GM18870 (cell line): ENCODE measurements at regions not wholly inside any gene's neighbourhood (a gene's known extent, or its start where the extent isn't known, plus 50 kb on each side); places are given as distances from the start of the nearest gene placed in this dataset.
A peak's percentile ranks its signal among the peaks of the same experiment; 100 is the strongest.
"Not testable (repeated sequence)": the region's sequence is repeated elsewhere in the genome, so short reads cannot be mapped to it uniquely, and the experiment has no call there.

Source experiments
- ATAC-seq: cut with Tn5 transposase; IDR thresholded peaks from one replicate; pipeline ENCODE4 v1.9.1; 2021; ENCODE audit warnings: moderate library complexity; ENCODE audit not compliant: unreplicated experiment

- ATAC-seq = no peak
Measured at GRCh38 chr20:48008850-48009515, 223.7 kb upstream of the SULF2 start.

GRCh38 chr20:48007351-48007750 lies 222.1 kb upstream of the SULF2 start:
- no peak for ATAC-seq

DNA sequence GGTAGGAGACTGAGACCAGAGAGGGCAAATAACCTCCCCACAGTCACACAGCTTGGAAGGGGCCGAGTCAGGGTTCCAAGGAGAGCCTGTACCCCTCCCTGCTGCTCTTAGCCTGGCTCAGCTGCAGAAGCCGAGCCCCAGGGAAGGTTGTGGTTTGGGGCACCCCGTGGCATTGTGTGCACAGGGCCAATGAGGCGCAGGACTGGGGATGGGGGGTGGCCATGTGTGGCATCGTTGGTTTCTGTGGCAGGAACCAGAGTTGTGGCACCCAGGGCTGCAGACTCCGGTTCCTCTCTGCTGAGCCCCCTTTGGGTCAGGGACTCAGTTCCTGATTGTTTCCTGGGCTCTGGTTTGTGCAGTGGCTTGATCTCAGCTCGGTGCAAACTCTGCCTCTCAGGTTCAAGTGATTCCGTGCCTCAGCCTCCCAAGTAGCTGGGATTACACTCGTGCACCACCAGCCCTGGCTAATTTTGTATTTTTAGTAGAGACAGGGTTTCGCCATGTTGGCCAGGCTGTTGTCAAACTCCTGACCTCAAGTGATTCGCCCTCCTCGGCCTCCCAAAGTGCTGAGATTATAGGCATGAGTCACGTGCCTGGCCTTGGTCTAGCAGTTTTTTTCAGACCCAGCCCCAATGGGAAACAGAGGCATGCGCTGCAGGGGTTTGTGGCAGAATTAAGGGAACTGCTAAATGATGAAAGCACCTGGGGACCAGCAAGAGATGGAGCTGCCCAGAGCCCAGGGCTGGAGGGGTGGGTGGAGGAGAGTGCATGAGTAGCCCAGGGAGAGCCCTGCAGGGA lies 221.0 kb upstream of the SULF2 start:
- ATAC-seq = no peak

GRCh38 chr20:48003021-48003420 lies 217.7 kb upstream of the SULF2 start:
- ATAC-seq = no peak

- ATAC-seq = peak; percentile 65
Measured at GRCh38 chr20:48002517-48002970, 217.3 kb upstream of the SULF2 start.

- no peak for ATAC-seq
Measured at GRCh38 chr20:47999166-47999565, 213.9 kb upstream of the SULF2 start.

DNA sequence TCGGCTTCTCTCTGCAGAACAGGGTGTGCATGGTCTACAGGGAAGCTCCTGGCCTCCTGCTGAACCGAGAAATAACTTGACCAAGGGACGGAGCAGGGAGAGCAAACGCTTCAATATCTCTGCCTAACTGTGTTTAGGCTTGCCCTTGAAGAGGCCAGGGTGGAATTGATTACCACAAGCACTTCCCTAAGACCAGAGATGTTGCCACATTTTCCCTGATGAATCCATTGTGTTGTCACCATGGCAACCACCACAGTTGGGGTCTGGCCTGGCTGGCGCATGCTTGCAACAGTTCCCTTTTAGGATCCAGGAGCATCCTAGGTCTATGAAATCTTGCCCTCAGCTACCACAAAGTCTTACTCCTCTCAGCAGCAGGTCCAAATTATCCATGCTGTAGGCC lies 213.5 kb upstream of the SULF2 start:
- no peak for ATAC-seq

DNA sequence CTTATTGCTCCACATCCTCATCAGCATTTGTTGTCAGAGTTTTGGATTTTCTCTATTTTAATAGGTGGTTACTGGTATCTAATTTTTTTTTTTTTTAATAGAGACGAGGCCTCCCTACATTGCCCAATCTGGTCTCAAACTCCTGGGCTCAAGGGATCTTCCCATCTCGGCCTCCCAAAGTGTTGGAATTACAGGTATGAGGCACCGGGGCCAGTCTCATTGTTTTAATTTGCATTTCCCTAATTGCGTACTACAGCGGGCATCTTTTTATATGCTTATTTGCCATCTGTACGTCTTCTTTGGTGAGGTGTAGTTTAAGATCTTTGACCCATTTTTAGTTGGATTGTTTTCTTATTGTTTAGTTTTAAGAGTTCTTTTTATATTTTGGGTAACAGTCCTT lies 210.4 kb upstream of the SULF2 start:
- no peak for ATAC-seq

GRCh38 chr20:47993817-47994216 lies 208.5 kb upstream of the SULF2 start:
- no peak for ATAC-seq

DNA sequence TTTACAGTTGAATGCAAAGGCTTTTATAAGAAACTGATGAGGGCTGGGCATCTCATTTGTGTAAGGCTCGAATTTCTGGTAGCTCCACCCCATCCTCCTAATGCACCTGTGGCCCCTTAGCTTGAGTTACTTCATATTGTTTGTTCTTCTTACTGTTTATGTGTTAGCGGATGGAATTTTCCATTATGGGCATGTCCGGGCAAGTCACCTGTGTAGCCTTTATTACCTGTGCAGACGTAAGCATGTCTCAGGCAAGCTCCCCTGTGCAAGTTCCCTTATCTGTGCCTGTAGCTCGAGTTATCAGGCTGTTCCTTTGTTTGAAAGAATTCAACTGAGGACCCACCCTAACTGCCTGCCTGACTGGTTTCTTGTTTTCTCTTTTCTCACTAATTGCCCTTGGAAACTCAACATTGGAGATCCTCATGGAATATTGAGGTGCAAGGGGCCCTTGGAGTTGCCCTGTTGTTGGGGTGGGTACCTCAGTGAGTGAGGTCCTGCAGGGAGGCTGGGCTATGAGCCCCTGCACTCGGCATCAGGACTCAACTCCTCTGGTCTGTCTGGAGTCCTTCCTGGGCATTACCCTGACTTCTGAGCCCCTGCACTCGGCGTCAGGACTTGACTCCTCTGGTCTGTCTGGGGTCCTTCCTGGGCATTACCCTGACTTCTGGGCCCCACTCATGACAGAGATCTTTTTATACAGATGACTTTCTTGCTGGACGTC lies 207.9 kb upstream of the SULF2 start:
- no peak for ATAC-seq

DNA sequence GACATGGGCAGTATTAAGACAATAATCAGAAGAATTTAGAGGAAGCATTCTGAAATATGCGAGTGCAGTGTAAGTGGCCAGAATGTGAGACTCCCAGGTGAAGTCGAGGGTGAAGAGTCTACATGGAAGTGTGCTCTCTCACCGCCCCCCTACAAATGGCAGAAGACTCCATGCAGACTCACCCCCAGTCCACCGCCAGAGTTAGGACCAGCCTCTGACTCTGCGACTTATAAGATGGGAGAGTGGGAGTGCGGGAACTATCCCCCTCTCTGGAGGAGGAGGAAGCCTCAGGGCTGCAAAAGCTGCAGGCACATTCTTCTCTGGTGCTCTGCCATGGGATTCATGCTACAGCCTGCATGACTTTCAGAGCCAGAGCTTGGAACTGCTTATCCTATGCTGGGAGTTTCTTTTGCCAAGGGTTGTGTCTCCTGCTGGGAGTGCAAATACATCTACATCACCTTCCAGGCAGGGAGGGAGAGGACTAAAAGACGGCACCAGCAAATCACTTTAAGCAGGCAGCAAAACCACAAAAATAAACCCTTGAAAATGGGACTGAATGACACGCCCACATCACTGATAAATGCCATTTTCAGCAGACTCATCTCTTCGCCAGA lies 206.7 kb upstream of the SULF2 start:
- ATAC-seq = no peak

GRCh38 chr20:47990507-47991150 lies 205.3 kb upstream of the SULF2 start:
- ATAC-seq = no peak

GRCh38 chr20:47989957-47990356 lies 204.7 kb upstream of the SULF2 start:
- ATAC-seq = no peak

- no peak for ATAC-seq
Measured at GRCh38 chr20:47988676-47989075, 203.4 kb upstream of the SULF2 start.

- ATAC-seq = no peak
Measured at GRCh38 chr20:47985092-47985850, 200.0 kb upstream of the SULF2 start.

- no peak for ATAC-seq
Measured at GRCh38 chr20:47984437-47984836, 199.2 kb upstream of the SULF2 start.

GRCh38 chr20:47983642-47984041 lies 198.4 kb upstream of the SULF2 start:
- not testable (repeated sequence) for ATAC-seq

DNA sequence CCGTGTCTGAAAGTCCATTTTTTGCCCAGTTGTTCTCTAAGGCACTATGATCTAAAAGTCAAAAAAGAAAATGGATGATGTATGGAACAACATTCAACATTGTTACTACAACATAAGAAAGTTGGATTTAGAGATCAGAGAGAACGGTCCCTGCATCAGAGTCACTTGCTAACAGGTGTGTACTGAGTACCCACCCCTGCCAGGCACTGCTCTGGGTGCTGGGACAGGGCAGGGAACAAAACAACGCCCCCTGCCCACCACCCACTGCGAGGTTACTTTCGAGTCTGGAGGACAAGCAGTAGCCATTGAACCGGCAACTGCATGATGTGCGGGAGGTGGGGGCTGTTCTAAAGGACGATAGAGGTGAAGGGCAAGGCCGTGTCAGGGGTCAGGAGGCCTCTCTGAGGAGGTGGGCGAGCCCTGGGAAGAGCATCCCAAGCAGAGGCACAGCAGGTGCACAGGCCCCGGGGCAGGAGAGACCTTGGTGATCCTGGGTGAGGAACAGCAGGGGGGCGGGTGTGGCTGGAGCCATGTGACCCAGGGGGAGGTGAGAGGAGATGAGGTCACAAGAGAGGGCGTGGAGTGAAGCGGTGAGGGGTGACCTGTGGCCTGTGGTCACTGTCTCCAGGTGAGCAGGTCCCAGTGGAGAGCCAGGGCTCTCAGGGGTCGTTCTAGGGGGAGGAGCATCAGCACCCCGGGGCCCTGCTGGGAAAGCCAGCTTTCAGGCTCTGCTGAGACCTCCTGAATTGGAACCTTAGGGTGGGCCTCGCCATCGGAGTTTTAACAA lies 197.5 kb upstream of the SULF2 start:
- no peak for ATAC-seq

DNA sequence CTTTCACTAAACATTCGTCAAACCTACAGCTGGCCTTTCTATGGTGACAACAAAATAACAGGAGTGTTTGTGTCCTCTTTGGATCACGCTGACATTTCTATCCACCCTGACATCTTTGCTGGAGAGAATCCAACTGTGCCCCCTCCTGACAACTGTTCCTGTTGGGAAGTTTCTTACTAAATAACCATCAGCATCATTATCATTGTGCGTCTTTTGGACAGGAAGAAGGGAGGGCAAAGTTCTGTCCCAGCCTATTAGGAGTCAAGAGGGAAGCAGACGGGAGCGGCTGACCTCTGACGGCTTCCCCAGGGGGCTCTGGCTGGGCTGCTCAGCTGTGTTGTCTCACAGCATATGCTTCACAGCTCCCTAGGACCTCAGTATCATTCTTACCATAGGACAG lies 195.9 kb upstream of the SULF2 start:
- ATAC-seq = no peak
